GM18517 (cell line): ENCODE measurements at regions not wholly inside any gene's neighbourhood (a gene's known extent, or its start where the extent isn't known, plus 50 kb on each side); places are given as distances from the start of the nearest gene placed in this dataset.

Source experiments
- ATAC-seq: cut with Tn5 transposase; IDR thresholded peaks from one replicate; pipeline ENCODE4 v1.9.1; 2021; ENCODE audit warnings: mild to moderate bottlenecking, moderate library complexity; ENCODE audit not compliant: unreplicated experiment

DNA sequence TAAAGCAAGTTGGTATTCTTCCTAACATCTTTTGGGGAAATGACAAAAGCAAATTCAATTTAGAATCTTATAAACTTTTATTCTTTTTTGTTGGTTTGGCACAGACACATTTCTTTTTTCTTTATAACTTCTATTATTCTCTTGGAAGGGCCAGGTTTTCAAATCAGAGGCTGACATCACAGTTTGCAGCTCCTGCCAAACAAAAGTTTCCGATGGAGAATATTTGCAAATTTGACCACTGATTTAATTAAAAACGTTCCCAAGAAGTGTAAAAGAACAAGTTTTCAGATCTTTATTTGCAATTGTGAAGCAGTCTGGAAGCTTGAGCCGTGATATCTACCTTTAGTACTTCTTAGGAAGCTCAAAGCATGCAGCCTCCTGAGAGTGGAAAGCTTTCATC, 53.8 kb upstream of the CD83 start:
- no peak for ATAC-seq

DNA sequence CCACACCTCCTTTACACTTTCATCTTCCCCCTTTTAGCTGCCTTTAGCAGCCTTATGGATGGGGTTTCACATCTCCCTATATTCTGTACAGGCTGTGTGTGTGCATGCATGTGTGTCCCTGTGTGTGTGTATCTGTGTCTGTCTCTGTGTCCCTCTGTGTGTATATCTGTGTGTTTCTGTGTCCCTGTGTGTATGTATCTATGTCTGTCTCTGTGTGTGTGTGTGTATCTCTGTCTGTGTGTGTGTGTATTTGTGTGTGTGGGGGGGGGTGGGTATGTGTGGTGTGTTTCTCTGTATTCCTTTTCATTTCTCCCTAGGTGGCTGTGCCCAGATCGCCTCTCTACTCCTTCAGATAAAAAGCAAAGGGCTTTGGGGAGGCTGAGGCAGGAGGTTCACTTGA, 52.2 kb upstream of the CD83 start:
- ATAC-seq: no peak

DNA sequence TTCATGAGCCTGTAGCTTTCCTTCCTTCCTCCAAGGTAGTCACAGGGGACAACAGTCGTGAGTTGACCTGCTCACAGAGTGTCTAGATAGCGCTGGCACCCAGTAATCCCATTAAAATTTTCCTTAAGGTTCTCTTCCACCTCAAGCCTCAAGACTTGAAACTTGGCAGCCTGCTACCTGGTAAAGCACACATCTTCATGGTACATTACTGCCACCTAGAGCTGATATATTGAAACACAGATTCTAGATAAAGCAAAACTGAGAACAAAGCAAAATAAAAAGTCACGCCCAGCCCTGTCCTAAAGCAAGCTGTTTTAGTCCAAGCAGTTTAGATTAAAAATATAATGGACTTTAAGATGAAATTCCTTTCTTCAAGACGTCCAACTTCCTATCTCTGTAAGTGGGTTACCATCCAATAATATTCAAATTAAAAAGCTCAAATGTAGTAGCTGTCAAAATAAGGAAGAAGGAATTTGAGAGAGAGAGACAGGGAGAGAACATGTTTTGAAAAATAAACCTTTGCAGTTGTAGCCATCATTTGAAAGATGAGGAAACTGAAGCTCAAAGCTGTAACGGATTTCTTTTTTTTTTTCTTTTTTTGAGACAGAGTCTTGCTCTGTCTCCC, 50.7 kb upstream of the CD83 start:
- ATAC-seq: peak; percentile 53

DNA sequence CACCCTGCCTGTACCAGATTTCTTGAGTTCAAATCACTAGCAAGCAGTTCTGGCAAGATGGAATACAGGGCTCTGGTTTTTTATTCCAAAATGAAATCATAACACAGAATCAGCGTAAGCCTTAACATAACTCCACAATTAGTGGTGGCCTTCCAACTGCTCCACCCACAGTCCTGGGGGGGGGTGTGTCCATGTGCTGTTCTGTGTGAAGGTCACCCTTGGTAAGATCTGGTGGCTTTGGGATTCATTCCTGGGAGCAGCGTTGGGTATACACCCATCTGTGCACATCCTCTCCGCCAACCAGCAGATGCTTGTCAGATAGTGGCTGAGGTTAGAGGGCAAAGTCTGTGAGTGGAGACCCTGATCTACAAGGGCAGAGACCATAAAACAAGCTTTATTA, 49.9 kb upstream of the CD83 start:
- ATAC-seq: no peak
